IMR-90 (cell line): ENCODE measurements at regions not wholly inside any gene's neighbourhood (a gene's known extent, or its start where the extent isn't known, plus 50 kb on each side); places are given as distances from the start of the nearest gene placed in this dataset.

ENCODE experiments used
- ATAC-seq: fragments of 200-7000 bp; cut with Tn5 transposase; 2 replicates; pipeline ENCODE4 v1.9.1; 2020; ENCODE audit warnings: low read depth, mild to moderate bottlenecking, moderate library complexity
- BruUV-seq: library from RNA; stranded (reverse); fragments of 400-500 nt; replicated peaks from 2 replicates; lab custom pipeline; 2021; lab: Mats Ljungman, UMichigan
- CTCF ChIA-PET: fragments of 300-600 bp; formaldehyde crosslinking; extraction: SDS; loops from one replicate; lab custom pipeline; 2021; ENCODE audit warnings: antibody characterized with exemption; lab: Yijun Ruan, JAX
- POLR2A ChIA-PET: fragments of 300-600 bp; sonication (Branson Sonifier 250); formaldehyde crosslinking; loops from one replicate; lab custom pipeline; 2022; ENCODE audit warnings: antibody characterized with exemption; ENCODE audit not compliant: unreplicated experiment; lab: Charles Lee
- DNase-seq: peaks from one replicate; pipeline ENCODE4 v3.0.0; 2013
- H2AFZ ChIP-seq: replicated peaks from 2 replicates; pipeline ENCODE3; 2013; ENCODE audit warnings: low read length, mild to moderate bottlenecking; ENCODE audit not compliant: poor library complexity
- H2AK5ac ChIP-seq: 2 replicates; pipeline ENCODE4 v1.6.1; 2013; ENCODE audit warnings: low read depth, low read length, inconsistent platforms
- H2AK9ac ChIP-seq: replicated peaks from 2 replicates; pipeline ENCODE3; 2013; ENCODE audit warnings: mild to moderate bottlenecking, low read depth, low read length, moderate library complexity; ENCODE audit not compliant: poor library complexity
- H2BK120ac ChIP-seq: 2 replicates; pipeline ENCODE4 v1.6.1; 2013; ENCODE audit warnings: low read depth, low read length, inconsistent platforms
- H2BK15ac ChIP-seq: 3 replicates; pipeline ENCODE4 v1.6.1; 2013; ENCODE audit warnings: low read depth, low read length, inconsistent platforms
- H2BK20ac ChIP-seq: 2 replicates; pipeline ENCODE4 v1.6.1; 2013; ENCODE audit warnings: low read depth, mild to moderate bottlenecking, inconsistent platforms, low read length, moderate library complexity
- H2BK5ac ChIP-seq: 2 replicates; pipeline ENCODE4 v1.6.1; 2013; ENCODE audit warnings: mild to moderate bottlenecking, low read depth, low read length, inconsistent platforms; ENCODE audit not compliant: poor library complexity, severe bottlenecking
- H3K14ac ChIP-seq: replicated peaks from 2 replicates; pipeline ENCODE4 v1.6.1; 2013; ENCODE audit warnings: low read depth, low read length, inconsistent platforms
- H3K18ac ChIP-seq: 2 replicates; pipeline ENCODE4 v1.6.1; 2013; ENCODE audit warnings: low read depth, low read length, control low read depth
- H3K23ac ChIP-seq: 2 replicates; pipeline ENCODE4 v1.6.1; 2013; ENCODE audit warnings: low read depth, low read length, inconsistent platforms
- H3K27ac ChIP-seq: 2 replicates; pipeline ENCODE4 v1.5.1; 2013; ENCODE audit warnings: mild to moderate bottlenecking, control low read depth, low read length; ENCODE audit not compliant: insufficient read depth
- H3K27me3 ChIP-seq: 2 replicates; pipeline ENCODE4 v1.6.1; 2013; ENCODE audit warnings: low read length; ENCODE audit not compliant: control insufficient read depth, insufficient read depth
- H3K36me3 ChIP-seq: 2 replicates; pipeline ENCODE4 v1.6.1; 2013; ENCODE audit warnings: low read length, mixed read lengths; ENCODE audit not compliant: control insufficient read depth, insufficient read depth
- H3K4ac ChIP-seq: 2 replicates; pipeline ENCODE4 v1.6.1; 2013; ENCODE audit warnings: low read depth, low read length, inconsistent platforms
- H3K4me1 ChIP-seq: 2 replicates; pipeline ENCODE4 v1.6.1; 2013; ENCODE audit warnings: low read length, mixed read lengths; ENCODE audit not compliant: control insufficient read depth, insufficient read depth
- H3K4me2 ChIP-seq: 2 replicates; pipeline ENCODE4 v1.6.1; 2013; ENCODE audit warnings: low read depth, mild to moderate bottlenecking, control low read depth, low read length, moderate library complexity
- H3K4me3 ChIP-seq: 2 replicates; pipeline ENCODE4 v1.5.1; 2013; ENCODE audit warnings: low read depth, mild to moderate bottlenecking, control low read depth, low read length, moderate library complexity; ENCODE audit not compliant: insufficient read depth
- H3K56ac ChIP-seq: 2 replicates; pipeline ENCODE4 v1.6.1; 2013; ENCODE audit warnings: low read length, inconsistent platforms; ENCODE audit not compliant: insufficient read depth; ENCODE audit errors: extremely low read depth
- H3K79me1 ChIP-seq, 2 experiments: 2 replicates each; pipeline ENCODE4 v1.6.1; 2013; ENCODE audit warnings: low read length in 2 of 2, inconsistent platforms in 1 of 2, low read depth in 1 of 2
- H3K9ac ChIP-seq: 2 replicates; pipeline ENCODE4 v1.6.1; 2013; ENCODE audit warnings: low read depth, low read length, control low read depth
- H3K9me1 ChIP-seq: 2 replicates; pipeline ENCODE4 v1.6.1; 2013; ENCODE audit warnings: low read length, inconsistent platforms; ENCODE audit not compliant: insufficient read depth
- H3K9me3 ChIP-seq: 2 replicates; pipeline ENCODE4 v1.6.1; 2013; ENCODE audit warnings: low read length; ENCODE audit not compliant: control insufficient read depth, insufficient read depth
- H4K20me1 ChIP-seq: 2 replicates; pipeline ENCODE4 v1.6.1; 2013; ENCODE audit warnings: low read length, inconsistent platforms; ENCODE audit not compliant: insufficient read depth
- H4K5ac ChIP-seq: 2 replicates; pipeline ENCODE4 v1.6.1; 2013; ENCODE audit warnings: mild to moderate bottlenecking, low read depth, low read length, control low read depth
- H4K8ac ChIP-seq, 2 experiments: 2 replicates each; pipeline ENCODE4 v1.6.1; 2013; ENCODE audit warnings: low read depth in 2 of 2, low read length in 2 of 2, control low read depth in 1 of 2, inconsistent platforms in 1 of 2
- H4K91ac ChIP-seq: 2 replicates; pipeline ENCODE4 v1.6.1; 2013; ENCODE audit warnings: low read depth, low read length, inconsistent platforms; ENCODE audit not compliant: insufficient read depth
- BHLHE40 ChIP-seq: fragments of 150-350 bp; IDR thresholded peaks from 2 replicates; pipeline ENCODE4 v1.6.1; 2016; ENCODE audit warnings: mild to moderate bottlenecking, low read depth, low read length
- CEBPB ChIP-seq: IDR thresholded peaks from 2 replicates; pipeline ENCODE4 v1.6.1; 2012; ENCODE audit warnings: low read depth, low read length, improper control_type of control experiment
- ELK1 ChIP-seq: fragments of 150-350 bp; IDR thresholded peaks from 2 replicates; pipeline ENCODE4 v1.6.1; 2016; ENCODE audit warnings: low read depth, mild to moderate bottlenecking, low read length, moderate library complexity, borderline replicate concordance
- FOS ChIP-seq: fragments of 150-350 bp; IDR thresholded peaks from 2 replicates; pipeline ENCODE4 v1.6.1; 2016; ENCODE audit warnings: low read depth, low read length
- MAFK ChIP-seq: IDR thresholded peaks from 2 replicates; pipeline ENCODE4 v1.6.1; 2012; ENCODE audit warnings: low read depth, low read length, improper control_type of control experiment
- NFE2L2 ChIP-seq: fragments of 150-350 bp; IDR thresholded peaks from 2 replicates; pipeline ENCODE4 v1.6.1; 2016; ENCODE audit warnings: low read depth, mild to moderate bottlenecking, low read length
- SMC3 ChIP-seq: fragments of 150-350 bp; IDR thresholded peaks from 2 replicates; pipeline ENCODE4 v1.6.1; 2016; ENCODE audit warnings: low read depth, mild to moderate bottlenecking, antibody characterized with exemption, low read length, moderate library complexity
- WGBS, 2 experiments: methylation state at CpG; one replicate each; pipeline versions ENCODE4 v1.1.5 to v1.1.7; 2013; ENCODE audit warnings: missing lambda C conversion rate in 2 of 2; ENCODE audit not compliant: insufficient read length in 1 of 2; ENCODE audit errors: extremely low coverage in 2 of 2; 5-methylcytosine and 5-hydroxymethylcytosine counted together
- dilution Hi-C: fragments of 300-500 bp; cut with HindIII; formaldehyde crosslinking; loops from one replicate; pipeline ENCODE4 v1.14.3; 2018; ENCODE audit warnings: low sequenced_read_pairs; ENCODE audit not compliant: unreplicated experiment
- in situ Hi-C: fragments of 300-500 bp; cut with MboI; formaldehyde crosslinking; loops from 3 replicates; pipeline ENCODE4 v1.14.3; 2019; ENCODE audit warnings: low sequenced_read_pairs, inconsistent platforms, mixed read lengths
- intact Hi-C: fragments of 100-400 bp; cut with micrococcal nuclease; formaldehyde crosslinking; loops from 2 replicates; pipeline ENCODE4 v1.10.0; 2022

GRCh38 chr12:5332551-5332950, 99.4 kb upstream of the NTF3 start:
- DNase-seq (no peak), ATAC-seq (no peak)
- Histone ChIP-seq H3K23ac (no peak overlapping the region), H4K8ac (no peak overlapping the region), H3K27ac (no peak overlapping the region), H3K36me3 (no peaks in the 10 kb centered on the region), H3K4me1 (no peaks in the 10 kb centered on the region), H2AK5ac (no peak overlapping the region), H3K27me3 (peaks cover 7% of the 10 kb centered on the region), H2AFZ (no peak overlapping the region), H3K14ac (no peak overlapping the region), H3K9me3 (no peaks in the 10 kb centered on the region), H4K20me1 (no peaks in the 10 kb centered on the region), H3K56ac (no peak overlapping the region), H2BK15ac (no peak overlapping the region), H3K18ac (no peak overlapping the region), H4K5ac (no peak overlapping the region), H3K4me3 (no peak overlapping the region), H2BK5ac (no peak overlapping the region), H4K91ac (no peak overlapping the region), H3K4ac (no peak overlapping the region), H3K9me1 (no peaks in the 10 kb centered on the region), H3K9ac (no peak overlapping the region), H2AK9ac (no peak overlapping the region), H2BK120ac (no peak overlapping the region), H3K4me2 (no peak overlapping the region), H3K79me1 (no peaks in the 10 kb centered on the region), H2BK20ac (no peak overlapping the region)
- TF ChIP-seq BHLHE40 (no peak), ELK1 (no peak), NFE2L2 (no peak), FOS (no peak), MAFK (no peak), CEBPB (no peak), SMC3 (no peak)
- POLR2A ChIA-PET: no interaction called here
- dilution Hi-C loops: no loop called here
- 94% methylated on average over 3 of the region's 3 CpGs; no CpG with 5 or more reads in 1 of the 2 experiments for WGBS, 2 experiments
- CTCF ChIA-PET: no interaction called here
- intact Hi-C loops: no loop called here
- BruUV-seq: no TSS peak
- in situ Hi-C loops: no loop called here
